GM12878 (cell line): ENCODE measurements at regions not wholly inside any gene's neighbourhood (a gene's known extent, or its start where the extent isn't known, plus 50 kb on each side); places are given as distances from the start of the nearest gene placed in this dataset.

Experiments
- ATAC-seq: fragments of 200-7000 bp; cut with Tn5 transposase; 3 replicates; pipeline ENCODE4 v1.9.1; 2020; ENCODE audit warnings: mild to moderate bottlenecking, moderate library complexity
- BruUV-seq: library from RNA; stranded (reverse); fragments of 400-500 nt; replicated peaks from 2 replicates; lab custom pipeline; 2021; lab: Mats Ljungman, UMichigan
- CTCF ChIA-PET: fragments of 300-600 bp; sonication (Branson Sonifier 250); formaldehyde crosslinking; extraction: SDS; loops from one replicate; lab custom pipeline; 2021; ENCODE audit warnings: inconsistent platforms; lab: Yijun Ruan, JAX
- POLR2A ChIA-PET: fragments of 350-600 bp; formaldehyde crosslinking; extraction: SDS; loops from one replicate; lab custom pipeline; 2021; ENCODE audit warnings: inconsistent platforms; lab: Charles Lee
- RAD21 ChIA-PET: fragments of 300-600 bp; sonication (Branson Sonifier 250); formaldehyde crosslinking; loops from one replicate; lab custom pipeline; 2023; ENCODE audit warnings: antibody characterized with exemption; ENCODE audit not compliant: unreplicated experiment; lab: Charles Lee
- SMC1A ChIA-PET: fragments of 300-600 bp; sonication (Branson Sonifier 250); formaldehyde crosslinking; loops from one replicate; lab custom pipeline; 2023; ENCODE audit not compliant: unreplicated experiment, uncharacterized antibody; lab: Charles Lee
- DNase-seq: peaks from one replicate; pipeline ENCODE4 v3.0.0-alpha.2; 2011; ENCODE audit warnings: low read depth, low spot score
- FAIRE-seq: peaks from 3 replicates; lab custom pipeline; 2011; peaks lifted over from hg19 to GRCh38; lab: Jason Lieb, UNC
- H2AFZ ChIP-seq: 2 replicates; pipeline ENCODE4 v1.6.0; 2011; ENCODE audit warnings: low read depth, low read length, control low read depth; ENCODE audit not compliant: control insufficient read depth
- H3K27ac ChIP-seq: 2 replicates; pipeline ENCODE4 v1.5.1; 2011; ENCODE audit warnings: control low read depth; ENCODE audit not compliant: control insufficient read depth, insufficient read depth
- H3K27me3 ChIP-seq, 2 experiments: replicated peaks in 1 of 2; 2 replicates each; pipeline versions ENCODE4 v1.6.0 to v1.6.1; 2011; ENCODE audit warnings: low read length in 1 of 2; ENCODE audit not compliant: control insufficient read depth in 2 of 2, insufficient read depth in 2 of 2
- H3K36me3 ChIP-seq, 2 experiments: 2 replicates each; pipeline ENCODE4 v1.5.1; 2011; ENCODE audit warnings: low read length in 1 of 2; ENCODE audit not compliant: control insufficient read depth in 2 of 2, insufficient read depth in 2 of 2
- H3K4me1 ChIP-seq: 2 replicates; pipeline ENCODE4 v1.6.1; 2011; ENCODE audit warnings: mild to moderate bottlenecking, low read length, moderate library complexity, mixed read lengths; ENCODE audit not compliant: control insufficient read depth, insufficient read depth
- H3K4me2 ChIP-seq: 2 replicates; pipeline ENCODE4 v1.6.0; 2011; ENCODE audit warnings: control low read depth; ENCODE audit not compliant: control insufficient read depth, insufficient read depth
- H3K4me3 ChIP-seq: fragments of 200-600 bp; sonication (generic); 2 replicates; pipeline ENCODE4 v1.5.1; 2016
- H3K79me2 ChIP-seq: 2 replicates; pipeline ENCODE4 v1.6.0; 2011; ENCODE audit warnings: low read length; ENCODE audit not compliant: control insufficient read depth, insufficient read depth
- H3K9ac ChIP-seq: 2 replicates; pipeline ENCODE4 v1.8.0; 2011; ENCODE audit warnings: low read length, control low read depth, mixed read lengths; ENCODE audit not compliant: control insufficient read depth, insufficient read depth
- H3K9me3 ChIP-seq: replicated peaks from 3 replicates; pipeline ENCODE4 v1.5.1; 2011; ENCODE audit warnings: mild to moderate bottlenecking, low read length; ENCODE audit not compliant: control insufficient read depth, insufficient read depth
- H4K20me1 ChIP-seq: 2 replicates; pipeline ENCODE4 v1.6.0; 2011; ENCODE audit not compliant: control insufficient read depth, insufficient read depth
- IRF5 ChIP-seq: fragments of 450-650 bp; IDR thresholded peaks from 2 replicates; pipeline ENCODE4 v1.6.1; 2017; ENCODE audit warnings: borderline replicate concordance
- KDM1A ChIP-seq: fragments of 200-600 bp; sonication (generic); IDR thresholded peaks from 2 replicates; pipeline ENCODE4 v1.6.1; 2016; ENCODE audit warnings: borderline replicate concordance
- MTA3 ChIP-seq: IDR thresholded peaks from 2 replicates; pipeline ENCODE4 v1.6.1; 2012; ENCODE audit warnings: low read length, inconsistent platforms, borderline replicate concordance
- MXI1 ChIP-seq: fragments of 150-350 bp; IDR thresholded peaks from 2 replicates; pipeline ENCODE4 v1.6.1; 2011; ENCODE audit warnings: low read depth, mild to moderate bottlenecking, inconsistent platforms, low read length, improper control_type of control experiment
- NFYB ChIP-seq: IDR thresholded peaks from 2 replicates; pipeline ENCODE4 v1.6.1; 2011; ENCODE audit warnings: low read depth, mild to moderate bottlenecking, low read length, improper control_type of control experiment, moderate library complexity; ENCODE audit not compliant: insufficient read depth
- PBX3 ChIP-seq: IDR thresholded peaks from 2 replicates; pipeline ENCODE4 v1.6.1; 2011; ENCODE audit warnings: mild to moderate bottlenecking, low read depth, low read length, moderate library complexity; ENCODE audit not compliant: insufficient replicate concordance
- RCOR1 ChIP-seq: conservative IDR thresholded peaks from 2 replicates; pipeline ENCODE4 v1.6.1; 2012; ENCODE audit warnings: low read depth, low read length, improper control_type of control experiment
- SRF ChIP-seq, 2 experiments: IDR thresholded peaks; 2 replicates each; pipeline ENCODE4 v1.6.1; 2011; ENCODE audit warnings: low read depth in 2 of 2, low read length in 2 of 2, mild to moderate bottlenecking in 1 of 2, moderate library complexity in 1 of 2
- WGBS: methylation state at CpG from one replicate; pipeline ENCODE4 v1.1.6; 2016; ENCODE audit warnings: low lambda C conversion rate; ENCODE audit not compliant: insufficient replicate concordance, insufficient coverage; ENCODE audit errors: missing lambda C conversion rate; 5-methylcytosine and 5-hydroxymethylcytosine counted together
- in situ Hi-C: fragments of 300-500 bp; cut with MboI; formaldehyde crosslinking; loops from 9 replicates; pipeline ENCODE4 v1.14.3; 2018; ENCODE audit warnings: mixed read lengths
- intact Hi-C: fragments of 100-400 bp; cut with micrococcal nuclease; formaldehyde crosslinking; loops from one replicate; pipeline ENCODE4 v1.14.2; 2022; ENCODE audit not compliant: unreplicated experiment

GRCh38 chr2:236886456-236886855 lies 199.2 kb upstream of the COPS8 start:
- TF ChIP-seq RCOR1 (no peak), IRF5 (no peak), MXI1 (no peak), KDM1A (no peak), MTA3 (no peak), SRF (IDR thresholded peaks at IDR 0.05; ENCODE audit: low read depth in 2 of 2, low read length in 2 of 2) (no peak), PBX3 (no peak), NFYB (no peak)
- H4K20me1 ChIP-seq: no peaks in the 10 kb centered on the region
- in situ Hi-C loops (no loop called here), intact Hi-C loops (no loop called here)
- no peaks in the 10 kb centered on the region for H3K36me3 ChIP-seq
- no TSS peak for BruUV-seq
- no peak overlapping the region for H3K4me2 ChIP-seq
- ChIA-PET SMC1A (no interaction called here), POLR2A (no interaction called here), RAD21 (no interaction called here), CTCF (no interaction called here)
- WGBS: 59% methylated on average over 8 of the region's 8 CpGs
- no peaks in the 10 kb centered on the region; the same call in 2 of the 3 replicates for H3K9me3 ChIP-seq
- FAIRE-seq: no peak
- DNase-seq: no peak
- H3K9ac ChIP-seq: no peak overlapping the region
- ATAC-seq: no peak
- no peak overlapping the region for H3K27ac ChIP-seq
- H3K4me3 ChIP-seq: no peak overlapping the region
- no peaks in the 10 kb centered on the region for H3K79me2 ChIP-seq
- no peaks in the 10 kb centered on the region for H3K4me1 ChIP-seq
- no peak overlapping the region for H2AFZ ChIP-seq
- H3K27me3 ChIP-seq: no peaks in the 10 kb centered on the region; a peak in 2 of 4 replicates
